Body of pancreas (tissue), 4 donors: ENCODE measurements at regions not wholly inside any gene's neighbourhood (a gene's known extent, or its start where the extent isn't known, plus 50 kb on each side); places are given as distances from the start of the nearest gene placed in this dataset.

ENCODE experiments used
- ATAC-seq: fragments of 150-250 bp; one replicate; pipeline ENCODE4 v1.9.1; 2016
- DNase-seq, 4 donors: peaks; one replicate each; pipeline ENCODE4 v3.0.0-alpha.2; 2019
- H3K27ac ChIP-seq, 4 donors: fragments of 200-600 bp; sonication (generic); 1 replicate in 3 of 4; 2 replicates in 1 of 4; pipeline versions ENCODE4 v1.5.1 to v1.6.1; 2016 to 2019; ENCODE audit warnings: mild to moderate bottlenecking in 1 of 4, mixed read lengths in 1 of 4, moderate library complexity in 1 of 4
- H3K27me3 ChIP-seq, 2 donors: fragments of 200-600 bp; sonication (generic); one replicate each; pipeline ENCODE4 v1.6.0; 2016; ENCODE audit warnings: mild to moderate bottlenecking in 1 of 2
- H3K36me3 ChIP-seq, 2 donors: fragments of 200-600 bp; sonication (generic); replicated peaks in 1 of 2; 2 replicates each; pipeline ENCODE4 v1.5.1; 2016; ENCODE audit warnings: low read depth in 2 of 2; ENCODE audit not compliant: insufficient read depth in 1 of 2
- H3K4me1 ChIP-seq: fragments of 200-600 bp; sonication (generic); one replicate; pipeline ENCODE4 v1.6.0; 2016
- H3K4me3 ChIP-seq, 2 donors: fragments of 200-600 bp; sonication (generic); 1 replicate in 1 of 2; 2 replicates in 1 of 2; pipeline ENCODE4 v1.5.1; 2016 to 2019
- H3K9me3 ChIP-seq, 3 donors: fragments of 200-600 bp; sonication (generic); 1 replicate in 2 of 3; 2 replicates in 1 of 3; pipeline ENCODE4 v1.5.1; 2016
- CTCF ChIP-seq, 7 experiments: fragments of 450-650 bp in 4 of 7; fragments of 200-600 bp in 3 of 7; sonication (generic) in 3 of 7; IDR thresholded peaks; one replicate each; pipeline ENCODE4 v1.5.1; 2016 to 2019; ENCODE audit warnings: antibody characterized with exemption in 7 of 7
- POLR2A ChIP-seq, 3 donors: fragments of 450-650 bp; IDR thresholded peaks; one replicate each; pipeline ENCODE4 v1.6.1; 2016; ENCODE audit warnings: antibody characterized with exemption in 3 of 3, mild to moderate bottlenecking in 2 of 3
- WGBS, 2 donors: methylation state at CpG; one replicate each; pipeline ENCODE4 v1.1.5; 2017; 5-methylcytosine and 5-hydroxymethylcytosine counted together
- intact Hi-C: fragments of 100-400 bp; cut with DNase I; formaldehyde crosslinking; loops from one replicate; pipeline ENCODE4 v1.15.1; 2023

DNA sequence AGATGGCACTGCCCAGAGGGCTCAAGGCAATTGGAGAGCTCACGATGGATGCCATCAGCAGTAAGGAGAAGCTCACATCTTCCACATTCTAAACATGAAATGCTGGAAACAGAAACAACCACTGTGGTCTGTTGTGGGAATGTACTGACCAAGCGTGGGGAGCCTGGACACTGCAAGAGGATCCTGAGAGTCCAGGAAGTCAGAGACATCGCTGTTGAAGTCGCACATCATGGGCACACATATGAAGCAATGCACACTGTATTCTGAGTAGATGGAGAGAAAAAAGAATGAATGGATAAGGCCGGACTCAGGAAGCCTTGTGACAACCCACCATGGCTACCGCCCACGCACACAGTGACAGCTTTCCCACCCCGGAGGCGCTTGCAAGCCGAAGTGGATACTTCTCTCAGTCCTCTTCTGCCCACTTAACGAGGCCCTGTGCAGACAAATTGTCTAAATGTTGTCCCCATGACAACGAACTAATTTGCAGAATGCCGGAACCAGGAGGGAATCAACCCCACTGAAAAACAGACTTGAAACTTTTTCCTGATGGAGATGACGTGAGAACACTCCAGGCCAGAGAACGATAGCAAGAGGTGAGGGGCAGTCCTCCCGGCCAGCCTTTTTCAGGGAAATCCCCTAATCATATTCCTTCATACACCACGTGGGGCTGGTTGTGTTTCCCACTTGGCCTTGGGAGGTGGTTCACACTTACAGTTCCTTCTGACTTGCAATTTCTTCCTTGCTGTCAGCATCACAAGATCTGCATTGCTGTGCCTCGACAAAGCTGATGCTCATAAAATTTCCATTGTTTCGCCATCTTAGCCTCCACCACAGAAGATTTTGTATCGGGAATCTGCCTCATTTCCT is 109.6 kb upstream of the SERP2 start:
- Histone ChIP-seq H3K9me3 (no peaks in the 10 kb centered on the region), H3K27me3 (no peaks in the 10 kb centered on the region), H3K36me3 (no peaks in the 10 kb centered on the region), H3K27ac (no peak overlapping the region), H3K4me3 (no peak overlapping the region), H3K4me1 (no peaks in the 10 kb centered on the region)
- 78 to 83% methylated on average over 20 of the region's 20 CpGs for WGBS, 2 donors
- intact Hi-C loops: no loop called here
- TF ChIP-seq CTCF (IDR thresholded peaks at IDR 0.05): no peak
- no peak for TF ChIP-seq POLR2A (IDR thresholded peaks at IDR 0.05)
- DNase-seq: no peak
- no peak for ATAC-seq

GRCh38 chr13:44266305-44266704 is 107.3 kb upstream of the SERP2 start:
- WGBS, 2 donors: 76 to 85% methylated on average over 3 of the region's 3 CpGs
- Histone ChIP-seq H3K27ac (no peak overlapping the region), H3K36me3 (no peaks in the 10 kb centered on the region), H3K27me3 (no peaks in the 10 kb centered on the region), H3K4me1 (no peaks in the 10 kb centered on the region), H3K9me3 (no peaks in the 10 kb centered on the region), H3K4me3 (no peak overlapping the region)
- no peak for TF ChIP-seq CTCF (IDR thresholded peaks at IDR 0.05)
- TF ChIP-seq POLR2A (IDR thresholded peaks at IDR 0.05): no peak
- DNase-seq (no peak), ATAC-seq (no peak)
- intact Hi-C loops: no loop called here

DNA sequence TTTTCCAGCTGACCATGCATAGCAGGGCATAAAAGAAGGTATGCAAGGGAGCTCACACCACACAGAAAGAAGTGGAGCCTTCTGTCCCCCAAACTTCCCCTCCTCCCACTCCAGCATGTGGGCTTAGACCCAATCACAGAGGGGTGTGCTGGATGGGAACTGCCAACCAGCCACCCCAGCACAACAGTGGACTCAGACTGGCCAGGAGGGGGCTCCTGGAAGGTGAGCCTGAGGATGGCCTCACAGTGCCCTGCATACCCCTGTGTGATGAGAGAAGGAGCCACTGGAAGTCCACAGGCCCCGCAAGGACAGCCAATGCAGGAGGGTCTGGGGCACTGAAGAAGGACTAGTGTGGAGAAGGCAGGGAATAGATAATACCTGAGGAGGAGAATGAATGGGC is 106.9 kb upstream of the SERP2 start:
- intact Hi-C loops: no loop called here
- no peak overlapping the region for H3K27ac ChIP-seq
- TF ChIP-seq POLR2A (IDR thresholded peaks at IDR 0.05) (no peak), CTCF (IDR thresholded peaks at IDR 0.05) (no peak)
- H3K9me3 ChIP-seq: no peaks in the 10 kb centered on the region
- DNase-seq: no peak
- H3K4me1 ChIP-seq: no peaks in the 10 kb centered on the region
- no peaks in the 10 kb centered on the region for H3K27me3 ChIP-seq
- H3K4me3 ChIP-seq: no peak overlapping the region
- no peak for ATAC-seq
- H3K36me3 ChIP-seq: no peaks in the 10 kb centered on the region
- 89 to 92% methylated on average over 1 of the region's 1 CpG for WGBS, 2 donors

DNA sequence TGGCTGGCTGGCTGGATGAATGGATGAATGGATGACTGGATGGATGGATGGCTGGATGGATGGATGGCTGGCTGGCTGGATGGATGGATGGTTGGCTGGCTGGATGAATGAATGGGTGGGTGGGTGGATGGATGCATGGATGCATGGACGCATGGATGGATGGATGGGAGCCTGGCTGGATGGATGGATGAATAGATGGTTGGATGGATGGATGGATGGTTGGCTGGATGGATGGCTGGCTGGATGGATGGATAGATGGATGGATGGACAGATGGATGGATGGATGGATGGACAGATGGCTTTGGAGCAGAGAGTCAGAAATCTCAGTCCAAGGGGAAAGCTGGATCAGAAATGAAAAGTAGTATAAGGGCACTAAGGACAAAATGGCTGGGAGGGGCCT is 106.4 kb upstream of the SERP2 start:
- H3K27ac ChIP-seq: no peak overlapping the region
- no peak overlapping the region for H3K4me3 ChIP-seq
- no peak for DNase-seq
- ATAC-seq: no peak
- WGBS, 2 donors: 83 to 85% methylated on average over 1 of the region's 1 CpG
- H3K36me3 ChIP-seq: no peaks in the 10 kb centered on the region
- TF ChIP-seq POLR2A (IDR thresholded peaks at IDR 0.05): no peak
- no peak for TF ChIP-seq CTCF (IDR thresholded peaks at IDR 0.05)
- H3K27me3 ChIP-seq: no peaks in the 10 kb centered on the region
- no peaks in the 10 kb centered on the region for H3K4me1 ChIP-seq
- intact Hi-C loops: no loop called here
- H3K9me3 ChIP-seq: no peaks in the 10 kb centered on the region

- no peaks in the 10 kb centered on the region for H3K27me3 ChIP-seq
- H3K4me3 ChIP-seq: no peak overlapping the region
- H3K27ac ChIP-seq: no peak overlapping the region
- TF ChIP-seq POLR2A (IDR thresholded peaks at IDR 0.05) (no peak), CTCF (IDR thresholded peaks at IDR 0.05) (no peak)
- no peaks in the 10 kb centered on the region for H3K36me3 ChIP-seq
- no peaks in the 10 kb centered on the region for H3K4me1 ChIP-seq
- H3K9me3 ChIP-seq: no peaks in the 10 kb centered on the region
- WGBS, 2 donors: 82 to 84% methylated on average over 4 of the region's 4 CpGs
- DNase-seq: no peak
- intact Hi-C loops: no loop called here
- ATAC-seq: no peak
Measured at GRCh38 chr13:44267980-44268379, 105.6 kb upstream of the SERP2 start.
